HEK293 (cell line): ENCODE measurements at regions not wholly inside any gene's neighbourhood (a gene's known extent, or its start where the extent isn't known, plus 50 kb on each side); places are given as distances from the start of the nearest gene placed in this dataset.

Source experiments
- CTCF ChIA-PET: fragments of 350-600 bp; formaldehyde crosslinking; extraction: SDS; loops from one replicate; lab custom pipeline; 2021; ENCODE audit warnings: antibody characterized with exemption; lab: Yijun Ruan, JAX
- POLR2A ChIA-PET: fragments of 300-600 bp; formaldehyde crosslinking; extraction: SDS; loops from one replicate; lab custom pipeline; 2020; ENCODE audit warnings: antibody characterized with exemption, inconsistent platforms; lab: Yijun Ruan, JAX
- H3K27ac ChIP-seq: fragments of 200-500 bp; sonication (Bioruptor generic); 2 replicates; pipeline ENCODE4 v1.5.1; 2014; ENCODE audit warnings: low read depth, low read length, control low read depth, inconsistent platforms; ENCODE audit errors: extremely low read depth
- H3K36me3 ChIP-seq, 2 experiments: fragments of 200-500 bp in 1 of 2; sonication (Bioruptor generic) in 1 of 2; 1 replicate in 1 of 2; 2 replicates in 1 of 2; pipeline ENCODE4 v1.5.1; 2014 to 2017; ENCODE audit warnings: inconsistent platforms in 2 of 2, low read length in 2 of 2; ENCODE audit not compliant: control insufficient read depth in 2 of 2, insufficient read depth in 1 of 2
- H3K4me1 ChIP-seq: fragments of 200-500 bp; sonication (Bioruptor generic); 2 replicates; pipeline ENCODE4 v1.5.1; 2014; ENCODE audit warnings: mild to moderate bottlenecking, low read length, inconsistent platforms; ENCODE audit not compliant: control insufficient read depth, insufficient read depth
- H3K4me3 ChIP-seq: 2 replicates; pipeline ENCODE4 v1.5.1; 2011; ENCODE audit warnings: low read depth, mild to moderate bottlenecking, control low read depth, low read length, moderate library complexity
- H3K9me3 ChIP-seq: fragments of 200-500 bp; sonication (Bioruptor generic); 2 replicates; pipeline ENCODE4 v1.5.1; 2014; ENCODE audit warnings: low read depth, low read length, inconsistent platforms; ENCODE audit not compliant: control insufficient read depth, insufficient read depth
- GFI1B ChIP-seq: fragments of 450-650 bp; formaldehyde crosslinking; IDR thresholded peaks from 2 replicates; pipeline ENCODE4 v1.5.1; 2016; ENCODE audit warnings: missing biosample characterization, missing genetic modification characterization
- SALL2 ChIP-seq: fragments of 450-650 bp; formaldehyde crosslinking; IDR thresholded peaks from 2 replicates; pipeline ENCODE4 v1.5.0; 2017; ENCODE audit warnings: missing biosample characterization, mild to moderate bottlenecking, missing genetic modification characterization, borderline replicate concordance
- SP2 ChIP-seq: fragments of 450-650 bp; formaldehyde crosslinking; IDR thresholded peaks from 2 replicates; pipeline ENCODE4 v1.5.1; 2016; ENCODE audit warnings: missing biosample characterization, missing genetic modification characterization
- TRIM28 ChIP-seq: IDR thresholded peaks from 2 replicates; pipeline ENCODE4 v1.6.1; 2011; ENCODE audit warnings: low read length, control low read depth, borderline replicate concordance
- WT1 ChIP-seq: fragments of 450-650 bp; formaldehyde crosslinking; IDR thresholded peaks from 2 replicates; pipeline ENCODE4 v1.5.1; 2016; ENCODE audit warnings: missing biosample characterization, missing genetic modification characterization
- ZBTB48 ChIP-seq: fragments of 450-650 bp; formaldehyde crosslinking; IDR thresholded peaks from 2 replicates; pipeline ENCODE4 v1.5.1; 2016; ENCODE audit warnings: missing biosample characterization, missing genetic modification characterization
- ZNF140 ChIP-seq: fragments of 450-650 bp; formaldehyde crosslinking; IDR thresholded peaks from 2 replicates; pipeline ENCODE4 v1.5.1; 2016; ENCODE audit warnings: missing biosample characterization, missing genetic modification characterization
- ZNF169 ChIP-seq: fragments of 450-650 bp; formaldehyde crosslinking; IDR thresholded peaks from 2 replicates; pipeline ENCODE4 v1.5.1; 2016; ENCODE audit warnings: missing biosample characterization, missing genetic modification characterization
- ZNF37A ChIP-seq: fragments of 450-650 bp; IDR thresholded peaks from 2 replicates; pipeline ENCODE4 v1.5.1; 2018; ENCODE audit warnings: missing biosample characterization, missing genetic modification characterization
- ZNF677 ChIP-seq: fragments of 450-650 bp; IDR thresholded peaks from 2 replicates; pipeline ENCODE4 v1.5.0; 2018; ENCODE audit warnings: missing biosample characterization, mild to moderate bottlenecking, missing genetic modification characterization, moderate library complexity
- ZNF707 ChIP-seq: fragments of 450-650 bp; formaldehyde crosslinking; IDR thresholded peaks from 2 replicates; pipeline ENCODE4 v1.5.1; 2016; ENCODE audit warnings: missing biosample characterization, missing genetic modification characterization
- ZNF792 ChIP-seq: fragments of 450-650 bp; formaldehyde crosslinking; IDR thresholded peaks from 2 replicates; pipeline ENCODE4 v1.5.1; 2016; ENCODE audit warnings: missing biosample characterization, missing genetic modification characterization
- ZNF830 ChIP-seq: fragments of 450-650 bp; IDR thresholded peaks from 2 replicates; pipeline ENCODE4 v1.5.0; 2018; ENCODE audit warnings: missing biosample characterization, missing genetic modification characterization, low read depth, mild to moderate bottlenecking, moderate library complexity
- TF ChIP-seq, protein P1 (sequence below): fragments of 450-650 bp; formaldehyde crosslinking; IDR thresholded peaks from 2 replicates; pipeline ENCODE4 v1.5.1; 2017; ENCODE audit warnings: missing biosample characterization, mild to moderate bottlenecking, missing genetic modification characterization, moderate library complexity
- TF ChIP-seq, protein P2 (sequence below): fragments of 450-650 bp; IDR thresholded peaks from 2 replicates; pipeline ENCODE4 v1.5.1; 2018; ENCODE audit warnings: missing biosample characterization, mild to moderate bottlenecking, missing genetic modification characterization
- TF ChIP-seq, protein P3 (sequence below): fragments of 450-650 bp; formaldehyde crosslinking; IDR thresholded peaks from 2 replicates; pipeline ENCODE4 v1.5.1; 2016; ENCODE audit warnings: missing biosample characterization, missing genetic modification characterization
- TF ChIP-seq, protein P4 (sequence below): fragments of 450-650 bp; formaldehyde crosslinking; IDR thresholded peaks from 2 replicates; pipeline ENCODE4 v1.5.1; 2016; ENCODE audit warnings: missing biosample characterization, missing genetic modification characterization, low read depth
- TF ChIP-seq, protein P5 (sequence below): fragments of 450-650 bp; formaldehyde crosslinking; IDR thresholded peaks from 2 replicates; pipeline ENCODE4 v1.5.1; 2017; ENCODE audit warnings: missing biosample characterization, missing genetic modification characterization
- TF ChIP-seq, protein P6 (sequence below): fragments of 450-650 bp; formaldehyde crosslinking; IDR thresholded peaks from 2 replicates; pipeline ENCODE4 v1.5.1; 2016; ENCODE audit warnings: missing biosample characterization, missing genetic modification characterization, borderline replicate concordance
- TF ChIP-seq, protein P7 (sequence below): fragments of 450-650 bp; formaldehyde crosslinking; IDR thresholded peaks from 2 replicates; pipeline ENCODE4 v1.5.1; 2017; ENCODE audit warnings: missing biosample characterization, missing genetic modification characterization

DNA sequence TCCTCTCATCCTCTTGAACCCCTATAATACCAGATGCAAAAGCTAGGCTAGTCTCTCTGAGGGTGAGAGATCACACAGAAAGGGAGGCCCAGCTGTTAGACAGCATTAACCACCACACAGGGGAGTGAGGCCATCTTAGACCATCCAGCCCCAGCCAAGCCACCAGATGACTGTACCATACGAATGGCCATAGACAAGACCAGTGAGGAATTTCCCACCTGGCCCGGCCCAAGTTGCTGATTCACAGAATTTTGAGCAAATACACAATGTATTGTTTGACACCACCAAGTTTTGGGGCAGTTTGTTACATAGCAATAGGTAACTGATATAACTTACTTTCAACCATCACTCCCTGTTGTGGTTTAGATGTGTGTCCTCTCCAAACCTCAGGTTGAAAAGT, 98.2 kb upstream of the CTNNA2 start:
- CTCF ChIA-PET = no interaction called here

DNA sequence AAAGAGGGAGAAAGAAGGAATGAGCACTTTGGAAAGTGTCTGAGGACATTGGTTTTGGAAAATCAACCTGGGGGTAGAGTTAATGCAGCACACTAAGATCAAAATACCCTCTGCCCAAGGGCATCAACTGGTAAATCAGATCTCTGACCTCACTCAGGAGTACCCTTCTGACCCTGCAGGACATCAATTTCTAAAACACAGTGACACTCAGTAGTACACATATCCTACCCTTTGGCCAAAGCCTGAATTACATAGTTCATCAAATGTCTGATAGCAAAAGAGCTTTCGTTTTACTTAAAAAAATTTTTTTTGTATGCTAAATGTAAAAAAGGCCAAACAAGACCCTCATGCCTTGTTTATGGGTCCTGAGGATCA, 118.4 kb upstream of the CTNNA2 start:
- POLR2A ChIA-PET = no interaction called here
- H3K4me1 ChIP-seq = no peaks in the 10 kb centered on the region
- no peak overlapping the region for H3K27ac ChIP-seq
- CTCF ChIA-PET = no interaction called here
- no peak overlapping the region for H3K4me3 ChIP-seq
- H3K9me3 ChIP-seq = no peaks in the 10 kb centered on the region
- no peaks in the 10 kb centered on the region for H3K36me3 ChIP-seq
- TF ChIP-seq ZNF140 (no peak), SP2 (tag by site-specific recombination) (no peak), ZNF169 (tag by site-specific recombination) (no peak), ZBTB48 (tag by site-specific recombination) (no peak), ZNF37A (tag by site-specific recombination) (no peak), WT1 (tag by site-specific recombination) (no peak), ZNF707 (tag by site-specific recombination) (no peak)
- TF ChIP-seq, protein P1, sequence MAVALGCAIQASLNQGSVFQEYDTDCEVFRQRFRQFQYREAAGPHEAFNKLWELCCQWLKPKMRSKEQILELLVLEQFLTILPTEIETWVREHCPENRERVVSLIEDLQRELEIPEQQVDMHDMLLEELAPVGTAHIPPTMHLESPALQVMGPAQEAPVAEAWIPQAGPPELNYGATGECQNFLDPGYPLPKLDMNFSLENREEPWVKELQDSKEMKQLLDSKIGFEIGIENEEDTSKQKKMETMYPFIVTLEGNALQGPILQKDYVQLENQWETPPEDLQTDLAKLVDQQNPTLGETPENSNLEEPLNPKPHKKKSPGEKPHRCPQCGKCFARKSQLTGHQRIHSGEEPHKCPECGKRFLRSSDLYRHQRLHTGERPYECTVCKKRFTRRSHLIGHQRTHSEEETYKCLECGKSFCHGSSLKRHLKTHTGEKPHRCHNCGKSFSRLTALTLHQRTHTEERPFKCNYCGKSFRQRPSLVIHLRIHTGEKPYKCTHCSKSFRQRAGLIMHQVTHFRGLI = no peak
- TF ChIP-seq, protein P2, sequence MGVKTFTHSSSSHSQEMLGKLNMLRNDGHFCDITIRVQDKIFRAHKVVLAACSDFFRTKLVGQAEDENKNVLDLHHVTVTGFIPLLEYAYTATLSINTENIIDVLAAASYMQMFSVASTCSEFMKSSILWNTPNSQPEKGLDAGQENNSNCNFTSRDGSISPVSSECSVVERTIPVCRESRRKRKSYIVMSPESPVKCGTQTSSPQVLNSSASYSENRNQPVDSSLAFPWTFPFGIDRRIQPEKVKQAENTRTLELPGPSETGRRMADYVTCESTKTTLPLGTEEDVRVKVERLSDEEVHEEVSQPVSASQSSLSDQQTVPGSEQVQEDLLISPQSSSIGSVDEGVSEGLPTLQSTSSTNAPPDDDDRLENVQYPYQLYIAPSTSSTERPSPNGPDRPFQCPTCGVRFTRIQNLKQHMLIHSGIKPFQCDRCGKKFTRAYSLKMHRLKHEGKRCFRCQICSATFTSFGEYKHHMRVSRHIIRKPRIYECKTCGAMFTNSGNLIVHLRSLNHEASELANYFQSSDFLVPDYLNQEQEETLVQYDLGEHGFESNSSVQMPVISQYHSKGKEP (tag by site-specific recombination) = no peak
- TF ChIP-seq, protein P3, sequence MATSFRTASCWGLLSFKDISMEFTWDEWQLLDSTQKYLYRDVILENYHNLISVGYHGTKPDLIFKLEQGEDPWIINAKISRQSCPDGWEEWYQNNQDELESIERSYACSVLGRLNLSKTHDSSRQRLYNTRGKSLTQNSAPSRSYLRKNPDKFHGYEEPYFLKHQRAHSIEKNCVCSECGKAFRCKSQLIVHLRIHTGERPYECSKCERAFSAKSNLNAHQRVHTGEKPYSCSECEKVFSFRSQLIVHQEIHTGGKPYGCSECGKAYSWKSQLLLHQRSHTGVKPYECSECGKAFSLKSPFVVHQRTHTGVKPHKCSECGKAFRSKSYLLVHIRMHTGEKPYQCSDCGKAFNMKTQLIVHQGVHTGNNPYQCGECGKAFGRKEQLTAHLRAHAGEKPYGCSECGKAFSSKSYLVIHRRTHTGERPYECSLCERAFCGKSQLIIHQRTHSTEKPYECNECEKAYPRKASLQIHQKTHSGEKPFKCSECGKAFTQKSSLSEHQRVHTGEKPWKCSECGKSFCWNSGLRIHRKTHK = no peak

More for the DNA sequence above, 98.2 kb upstream of the CTNNA2 start:
- no peak overlapping the region for H3K27ac ChIP-seq
- POLR2A ChIA-PET = no interaction called here
- TF ChIP-seq, protein P4, sequence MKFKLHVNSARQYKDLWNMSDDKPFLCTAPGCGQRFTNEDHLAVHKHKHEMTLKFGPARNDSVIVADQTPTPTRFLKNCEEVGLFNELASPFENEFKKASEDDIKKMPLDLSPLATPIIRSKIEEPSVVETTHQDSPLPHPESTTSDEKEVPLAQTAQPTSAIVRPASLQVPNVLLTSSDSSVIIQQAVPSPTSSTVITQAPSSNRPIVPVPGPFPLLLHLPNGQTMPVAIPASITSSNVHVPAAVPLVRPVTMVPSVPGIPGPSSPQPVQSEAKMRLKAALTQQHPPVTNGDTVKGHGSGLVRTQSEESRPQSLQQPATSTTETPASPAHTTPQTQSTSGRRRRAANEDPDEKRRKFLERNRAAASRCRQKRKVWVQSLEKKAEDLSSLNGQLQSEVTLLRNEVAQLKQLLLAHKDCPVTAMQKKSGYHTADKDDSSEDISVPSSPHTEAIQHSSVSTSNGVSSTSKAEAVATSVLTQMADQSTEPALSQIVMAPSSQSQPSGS (tag by site-specific recombination) = no peak
- TF ChIP-seq, protein P3 = no peak
- no peak for TF ChIP-seq ZNF830
- TF ChIP-seq, protein P5, sequence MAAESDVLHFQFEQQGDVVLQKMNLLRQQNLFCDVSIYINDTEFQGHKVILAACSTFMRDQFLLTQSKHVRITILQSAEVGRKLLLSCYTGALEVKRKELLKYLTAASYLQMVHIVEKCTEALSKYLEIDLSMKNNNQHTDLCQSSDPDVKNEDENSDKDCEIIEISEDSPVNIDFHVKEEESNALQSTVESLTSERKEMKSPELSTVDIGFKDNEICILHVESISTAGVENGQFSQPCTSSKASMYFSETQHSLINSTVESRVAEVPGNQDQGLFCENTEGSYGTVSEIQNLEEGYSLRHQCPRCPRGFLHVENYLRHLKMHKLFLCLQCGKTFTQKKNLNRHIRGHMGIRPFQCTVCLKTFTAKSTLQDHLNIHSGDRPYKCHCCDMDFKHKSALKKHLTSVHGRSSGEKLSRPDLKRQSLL = no peak
- TF ChIP-seq, protein P6, sequence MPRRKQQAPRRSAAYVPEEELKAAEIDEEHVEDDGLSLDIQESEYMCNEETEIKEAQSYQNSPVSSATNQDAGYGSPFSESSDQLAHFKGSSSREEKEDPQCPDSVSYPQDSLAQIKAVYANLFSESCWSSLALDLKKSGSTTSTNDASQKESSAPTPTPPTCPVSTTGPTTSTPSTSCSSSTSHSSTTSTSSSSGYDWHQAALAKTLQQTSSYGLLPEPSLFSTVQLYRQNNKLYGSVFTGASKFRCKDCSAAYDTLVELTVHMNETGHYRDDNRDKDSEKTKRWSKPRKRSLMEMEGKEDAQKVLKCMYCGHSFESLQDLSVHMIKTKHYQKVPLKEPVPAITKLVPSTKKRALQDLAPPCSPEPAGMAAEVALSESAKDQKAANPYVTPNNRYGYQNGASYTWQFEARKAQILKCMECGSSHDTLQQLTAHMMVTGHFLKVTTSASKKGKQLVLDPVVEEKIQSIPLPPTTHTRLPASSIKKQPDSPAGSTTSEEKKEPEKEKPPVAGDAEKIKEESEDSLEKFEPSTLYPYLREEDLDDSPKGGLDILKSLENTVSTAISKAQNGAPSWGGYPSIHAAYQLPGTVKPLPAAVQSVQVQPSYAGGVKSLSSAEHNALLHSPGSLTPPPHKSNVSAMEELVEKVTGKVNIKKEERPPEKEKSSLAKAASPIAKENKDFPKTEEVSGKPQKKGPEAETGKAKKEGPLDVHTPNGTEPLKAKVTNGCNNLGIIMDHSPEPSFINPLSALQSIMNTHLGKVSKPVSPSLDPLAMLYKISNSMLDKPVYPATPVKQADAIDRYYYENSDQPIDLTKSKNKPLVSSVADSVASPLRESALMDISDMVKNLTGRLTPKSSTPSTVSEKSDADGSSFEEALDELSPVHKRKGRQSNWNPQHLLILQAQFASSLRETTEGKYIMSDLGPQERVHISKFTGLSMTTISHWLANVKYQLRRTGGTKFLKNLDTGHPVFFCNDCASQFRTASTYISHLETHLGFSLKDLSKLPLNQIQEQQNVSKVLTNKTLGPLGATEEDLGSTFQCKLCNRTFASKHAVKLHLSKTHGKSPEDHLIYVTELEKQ (tag by site-specific recombination) = no peak
- no peak for TF ChIP-seq ZNF792 (tag by site-specific recombination)
- no peak for TF ChIP-seq ZNF677 (tag by site-specific recombination)
- TF ChIP-seq, protein P7, sequence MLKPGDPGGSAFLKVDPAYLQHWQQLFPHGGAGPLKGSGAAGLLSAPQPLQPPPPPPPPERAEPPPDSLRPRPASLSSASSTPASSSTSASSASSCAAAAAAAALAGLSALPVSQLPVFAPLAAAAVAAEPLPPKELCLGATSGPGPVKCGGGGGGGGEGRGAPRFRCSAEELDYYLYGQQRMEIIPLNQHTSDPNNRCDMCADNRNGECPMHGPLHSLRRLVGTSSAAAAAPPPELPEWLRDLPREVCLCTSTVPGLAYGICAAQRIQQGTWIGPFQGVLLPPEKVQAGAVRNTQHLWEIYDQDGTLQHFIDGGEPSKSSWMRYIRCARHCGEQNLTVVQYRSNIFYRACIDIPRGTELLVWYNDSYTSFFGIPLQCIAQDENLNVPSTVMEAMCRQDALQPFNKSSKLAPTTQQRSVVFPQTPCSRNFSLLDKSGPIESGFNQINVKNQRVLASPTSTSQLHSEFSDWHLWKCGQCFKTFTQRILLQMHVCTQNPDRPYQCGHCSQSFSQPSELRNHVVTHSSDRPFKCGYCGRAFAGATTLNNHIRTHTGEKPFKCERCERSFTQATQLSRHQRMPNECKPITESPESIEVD (tag by site-specific recombination) = no peak
- no peak for TF ChIP-seq TRIM28
- TF ChIP-seq SALL2 (tag by site-specific recombination) = no peak
- TF ChIP-seq GFI1B (tag by site-specific recombination) = no peak
- H3K4me1 ChIP-seq = no peaks in the 10 kb centered on the region
- H3K4me3 ChIP-seq = no peak overlapping the region
- no peaks in the 10 kb centered on the region for H3K9me3 ChIP-seq
- no peaks in the 10 kb centered on the region for H3K36me3 ChIP-seq
